Left renal pelvis (tissue), 4 donors: ENCODE measurements at regions not wholly inside any gene's neighbourhood (a gene's known extent, or its start where the extent isn't known, plus 50 kb on each side); places are given as distances from the start of the nearest gene placed in this dataset.

ENCODE experiments used
- DNase-seq, 4 donors: peaks; one replicate each; pipeline ENCODE4 v3.0.0-alpha.2; 2013; ENCODE audit warnings: low read depth in 4 of 4, low spot score in 3 of 4

DNA sequence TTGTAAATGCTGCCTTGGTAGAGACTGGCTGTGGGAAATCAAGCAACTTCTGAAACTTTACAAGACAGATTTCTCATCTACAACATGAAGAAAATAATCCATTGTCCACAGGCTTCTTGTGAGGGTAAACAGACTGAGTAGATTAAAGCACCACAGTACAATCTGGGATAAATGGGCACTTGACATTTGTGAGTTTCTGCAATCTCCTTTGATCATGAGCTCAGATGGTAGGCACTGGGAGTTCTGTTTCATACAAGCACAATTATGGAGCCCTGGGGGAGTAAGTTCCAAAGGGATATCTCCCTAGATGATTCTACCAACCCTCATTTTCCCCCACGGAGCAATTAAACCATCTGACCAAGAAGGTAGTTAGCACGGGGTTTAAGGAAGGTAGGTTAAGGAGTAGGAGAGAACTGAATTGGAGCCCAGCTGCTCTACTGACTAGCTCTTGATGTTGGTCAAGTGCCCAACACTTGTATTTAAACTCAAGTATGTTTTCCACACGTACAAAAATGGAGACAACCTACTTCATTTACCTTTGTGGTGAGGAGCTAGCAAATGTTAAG is 479.5 kb upstream of the TNC start:
- no peak for DNase-seq

GRCh38 chr9:115598751-115599150 is 480.8 kb upstream of the TNC start:
- DNase-seq = no peak

GRCh38 chr9:115599898-115600297 is 481.9 kb upstream of the TNC start:
- no peak for DNase-seq

DNA sequence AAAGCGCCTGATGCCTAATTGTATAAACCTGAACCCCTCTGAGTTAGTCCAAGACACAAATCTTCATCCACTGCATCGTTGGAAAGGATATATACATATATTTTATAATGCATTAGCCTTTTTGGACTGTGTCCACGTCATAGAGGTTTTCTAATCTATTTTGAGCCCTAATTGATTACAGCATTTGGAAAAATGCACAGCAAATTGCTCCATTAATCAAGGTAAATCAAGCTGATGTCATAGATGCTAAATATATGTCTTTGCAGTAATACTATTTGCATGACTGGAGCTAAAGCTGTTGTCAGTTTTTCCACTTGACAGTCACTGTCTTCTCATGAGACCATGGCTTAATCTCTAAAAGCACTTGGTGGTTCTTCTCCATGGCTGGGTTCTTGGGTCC is 483.5 kb upstream of the TNC start:
- DNase-seq = no peak

DNA sequence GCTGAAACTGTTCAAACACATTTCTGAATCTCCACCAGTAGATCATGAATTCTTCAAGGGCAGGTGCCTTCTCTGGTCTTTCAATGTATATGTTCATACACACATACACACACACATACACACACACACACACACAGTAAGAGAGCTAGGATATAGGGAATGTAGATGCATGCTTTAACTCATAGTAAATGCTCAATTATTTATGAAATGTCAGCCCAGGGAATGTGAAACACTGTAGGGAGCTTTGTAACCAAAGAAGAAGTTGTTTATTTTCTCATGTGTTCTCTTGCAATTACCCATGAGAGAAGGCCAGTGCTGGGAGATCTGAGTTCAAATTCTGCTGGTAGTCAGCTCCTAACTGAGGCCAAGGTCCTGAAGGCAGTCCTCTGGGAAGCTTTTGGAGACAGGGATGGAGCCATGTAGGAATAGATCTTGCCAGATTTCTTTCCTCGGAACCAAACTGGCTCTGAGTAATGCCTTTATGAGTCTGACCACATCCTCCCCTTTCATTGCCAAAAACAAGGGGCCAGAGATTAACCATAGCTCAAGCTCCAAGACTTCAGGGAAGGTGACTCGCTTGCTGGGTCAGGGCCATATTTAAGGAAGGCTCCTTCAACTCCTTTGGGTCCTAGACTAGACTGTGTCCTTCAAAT is 487.0 kb upstream of the TNC start:
- DNase-seq = no peak

DNA sequence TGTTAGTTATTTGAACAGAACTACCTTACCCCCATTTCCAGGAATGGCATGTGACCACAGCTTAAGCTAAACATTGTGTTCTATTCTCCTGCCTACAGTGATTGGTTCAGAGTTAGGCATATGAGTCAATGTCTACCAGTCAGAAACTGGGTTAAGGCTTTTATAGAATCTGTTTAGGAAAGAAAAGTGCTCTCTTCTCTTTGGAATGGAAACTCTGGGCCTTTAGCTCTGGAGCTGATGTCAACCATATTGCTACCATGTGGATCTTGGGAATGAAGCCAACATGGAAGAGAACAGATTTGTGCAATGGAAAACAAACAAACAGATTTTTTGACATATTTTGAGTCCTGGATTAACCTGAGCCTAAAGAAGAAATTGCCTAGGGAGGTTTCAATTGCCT is 488.9 kb upstream of the TNC start:
- DNase-seq = no peak

DNA sequence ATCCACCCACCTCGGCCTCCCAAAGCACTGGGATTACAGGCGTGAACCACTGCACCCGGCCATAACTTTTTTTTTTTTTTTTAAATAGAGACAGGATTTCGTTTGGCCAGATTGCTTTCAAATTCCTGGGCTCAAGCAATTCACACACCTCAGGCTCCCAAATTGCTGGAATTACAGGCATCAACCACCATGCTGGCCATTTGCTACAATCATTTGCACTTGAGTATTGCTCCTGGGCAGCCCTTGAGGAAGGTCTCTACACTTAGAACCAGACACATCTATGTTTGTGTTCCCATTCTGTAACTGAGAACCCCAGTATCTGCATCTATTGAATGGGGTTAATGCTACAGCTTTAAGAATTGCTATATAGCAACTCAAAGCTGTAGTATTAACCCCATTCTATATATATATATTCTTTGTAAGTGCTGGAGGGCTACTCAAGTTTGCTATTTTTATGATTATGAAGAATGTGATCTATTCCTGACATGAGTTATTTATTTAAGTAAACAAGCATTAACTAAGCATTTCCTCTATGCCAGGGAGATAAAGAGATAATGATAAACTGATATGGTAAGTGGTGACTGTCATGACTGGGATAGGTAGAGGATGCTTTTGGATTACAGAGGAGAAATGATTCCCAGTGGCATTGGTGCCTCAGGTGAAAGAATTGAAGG is 496.5 kb upstream of the TNC start:
- no peak for DNase-seq

DNA sequence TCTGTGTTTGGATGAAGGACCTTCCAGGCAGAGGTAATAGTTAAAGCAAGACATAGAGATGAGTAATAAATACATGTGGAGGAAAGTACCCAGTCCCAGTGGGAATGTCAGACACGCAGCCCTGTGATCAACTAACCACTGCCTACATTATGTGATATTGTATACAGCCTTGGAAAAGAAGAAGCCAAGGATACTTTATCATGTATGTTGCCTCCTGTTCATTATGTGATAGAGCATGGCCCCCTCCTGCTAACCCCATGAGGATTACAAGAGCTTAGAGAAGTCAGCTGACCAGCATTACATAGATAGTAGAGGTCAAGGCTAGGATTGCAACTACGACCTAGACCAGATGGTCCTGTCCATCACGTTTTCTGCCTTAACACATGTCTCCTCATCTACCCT is 497.0 kb upstream of the TNC start:
- DNase-seq = no peak

DNA sequence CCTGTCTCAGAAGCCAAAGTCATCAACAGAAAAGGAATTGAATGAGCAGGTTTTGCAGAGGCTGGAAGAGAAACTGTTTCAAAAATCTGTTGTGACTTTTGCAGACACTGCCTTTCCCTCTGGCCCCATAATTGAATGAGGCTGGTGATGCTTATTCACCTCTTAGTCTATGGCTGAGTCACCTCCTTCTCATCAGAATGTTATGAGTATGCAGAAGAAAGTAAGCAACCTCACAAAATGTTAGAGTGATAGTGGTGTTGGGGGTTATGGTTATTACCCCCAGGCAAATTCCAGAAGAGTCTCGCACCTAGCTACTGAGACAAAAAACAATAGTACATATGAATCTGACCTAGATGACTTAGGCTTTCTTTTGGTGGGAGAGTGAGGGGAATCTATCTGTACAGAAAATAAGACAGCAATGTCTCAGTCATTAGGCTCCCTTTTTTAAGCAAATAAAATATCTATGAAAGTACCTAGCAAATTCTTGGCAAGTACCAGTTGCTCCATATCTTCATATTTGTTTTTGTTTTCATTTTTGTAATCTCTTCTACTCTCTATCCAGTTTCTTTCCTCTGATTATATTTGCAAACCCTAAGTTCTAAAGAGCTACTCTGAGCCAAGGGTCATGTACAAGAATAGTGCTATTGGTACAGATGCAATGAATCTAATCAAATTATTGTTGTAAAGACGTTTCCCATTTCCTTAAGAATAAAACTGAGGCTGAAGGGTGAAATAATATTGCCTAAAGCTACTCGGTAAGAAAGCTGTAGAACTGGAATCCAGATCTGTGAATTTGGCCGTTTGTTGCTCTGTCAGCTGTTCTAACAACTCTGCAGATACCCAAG is 498.1 kb upstream of the TNC start:
- no peak for DNase-seq

DNA sequence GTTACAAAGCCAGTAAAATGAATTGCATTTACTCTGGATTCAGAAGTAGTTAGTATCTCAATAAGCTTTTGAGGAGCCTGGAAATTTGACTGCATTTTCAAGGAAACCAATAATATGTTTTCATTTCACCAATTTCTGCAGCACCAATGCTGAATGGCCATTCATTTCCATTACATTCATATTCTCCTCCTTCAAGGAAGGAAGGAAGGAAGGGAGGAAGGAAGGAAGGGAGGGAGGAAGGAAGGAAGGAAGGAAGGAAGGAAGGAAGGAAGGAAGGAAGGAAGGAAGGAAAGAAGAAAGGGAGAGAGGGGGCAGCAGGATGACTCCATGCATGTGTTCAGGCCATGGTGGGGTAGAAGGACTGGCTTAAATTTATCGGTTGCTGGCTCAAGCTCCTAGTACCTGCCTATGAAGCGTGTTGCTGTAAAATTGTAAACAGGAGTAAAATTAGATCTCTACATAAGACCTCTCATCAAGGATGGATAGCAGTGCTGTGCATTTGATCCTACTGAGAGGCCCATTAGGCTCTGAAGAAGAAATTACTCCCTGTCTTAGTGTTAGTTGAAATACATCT is 498.8 kb upstream of the TNC start:
- no peak for DNase-seq

GRCh38 chr9:115625251-115625650 is 507.3 kb upstream of the TNC start:
- no peak for DNase-seq

DNA sequence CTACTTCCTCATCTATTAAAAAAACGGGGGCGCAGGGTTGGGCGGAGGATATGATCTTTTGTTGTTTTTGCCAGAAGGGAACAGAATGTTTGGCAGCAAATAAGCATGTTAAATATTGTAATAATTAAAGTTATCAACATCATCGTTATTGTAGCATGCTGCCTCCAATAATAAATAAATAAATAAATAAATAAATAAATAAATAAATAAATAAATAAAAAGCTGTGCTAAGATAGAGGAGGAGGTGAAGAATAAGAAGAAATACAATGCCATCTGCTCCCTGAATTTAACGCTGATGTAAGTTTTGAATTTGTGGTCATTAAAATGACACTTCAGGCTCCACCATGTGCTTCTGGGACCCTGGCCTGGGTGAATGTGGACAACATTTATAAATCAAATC is 508.0 kb upstream of the TNC start:
- no peak for DNase-seq

DNA sequence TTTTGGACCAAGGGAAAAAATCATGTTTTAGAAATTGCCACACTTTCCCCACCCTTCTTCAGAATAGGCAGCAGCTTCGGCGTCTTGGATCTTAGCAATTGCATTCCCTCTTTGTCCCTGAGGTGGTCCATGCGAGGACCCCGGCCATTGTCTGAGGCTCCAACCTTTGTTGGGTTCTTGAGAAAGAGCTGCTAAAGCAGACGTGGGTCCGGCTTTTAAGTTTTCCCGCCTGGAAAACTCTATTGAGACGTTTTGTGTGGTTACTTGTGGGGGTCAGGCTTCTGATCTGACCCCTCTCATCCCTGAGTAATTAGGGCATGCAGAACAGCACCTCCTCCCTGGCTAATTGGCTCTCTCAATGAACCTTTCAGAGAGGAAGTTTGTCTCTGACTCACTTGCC is 509.6 kb upstream of the TNC start:
- DNase-seq = no peak

DNA sequence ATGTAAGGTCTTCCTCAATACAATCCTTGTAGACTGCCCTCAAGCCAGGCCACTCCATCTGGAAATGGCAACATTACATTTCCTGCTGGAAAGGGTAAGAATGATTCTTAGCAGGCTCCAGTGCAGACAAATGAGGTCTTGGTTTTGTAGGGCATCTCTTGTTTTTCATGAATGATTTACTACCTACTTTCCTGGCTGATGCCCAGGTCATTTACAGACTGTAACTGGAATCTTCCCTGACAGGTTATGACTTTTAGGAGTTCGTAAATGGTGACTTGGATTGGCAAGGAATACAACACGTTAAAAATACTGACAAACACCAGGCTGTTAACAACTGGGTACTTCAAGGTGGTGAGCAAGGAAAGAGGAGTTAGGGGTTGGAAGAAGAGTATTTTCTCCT is 510.5 kb upstream of the TNC start:
- no peak for DNase-seq

GRCh38 chr9:115629879-115630840 is 512.2 kb upstream of the TNC start:
- DNase-seq = no peak

- no peak for DNase-seq
These were observed 514.4 kb upstream of the TNC start for GRCh38 chr9:115632391-115632790.

GRCh38 chr9:115633104-115633503 is 515.1 kb upstream of the TNC start:
- no peak for DNase-seq

DNA sequence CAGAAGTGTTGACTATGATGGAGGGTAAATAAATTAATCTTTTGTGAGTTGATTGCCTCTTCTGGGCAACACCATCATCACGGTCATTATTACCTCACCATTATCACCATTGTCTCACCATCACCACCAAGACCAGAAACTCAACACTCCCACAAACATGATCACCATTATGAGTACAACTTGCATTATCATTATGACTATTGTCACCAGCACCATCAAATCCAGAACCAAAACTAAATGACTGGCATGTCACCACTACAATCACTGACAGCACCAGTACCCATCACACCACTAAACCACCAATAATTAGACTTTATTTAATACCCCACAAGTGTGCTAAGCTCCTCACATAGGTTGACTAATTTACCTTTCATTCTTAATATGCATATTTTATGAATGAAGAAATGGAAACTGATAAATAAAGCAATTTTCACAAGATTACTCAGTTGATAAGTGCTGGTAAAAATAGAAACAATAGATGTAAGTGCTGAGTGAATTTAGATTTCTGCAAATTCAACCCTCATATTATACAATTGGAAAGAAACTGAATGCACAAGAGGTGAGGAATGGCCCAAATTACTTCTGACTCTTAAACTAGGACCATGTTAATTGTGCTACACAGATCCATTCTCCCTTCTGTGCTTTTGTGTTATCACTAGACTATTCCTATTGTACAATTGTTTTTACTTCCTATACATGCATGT is 517.8 kb upstream of the PAPPA start:
- no peak for DNase-seq

DNA sequence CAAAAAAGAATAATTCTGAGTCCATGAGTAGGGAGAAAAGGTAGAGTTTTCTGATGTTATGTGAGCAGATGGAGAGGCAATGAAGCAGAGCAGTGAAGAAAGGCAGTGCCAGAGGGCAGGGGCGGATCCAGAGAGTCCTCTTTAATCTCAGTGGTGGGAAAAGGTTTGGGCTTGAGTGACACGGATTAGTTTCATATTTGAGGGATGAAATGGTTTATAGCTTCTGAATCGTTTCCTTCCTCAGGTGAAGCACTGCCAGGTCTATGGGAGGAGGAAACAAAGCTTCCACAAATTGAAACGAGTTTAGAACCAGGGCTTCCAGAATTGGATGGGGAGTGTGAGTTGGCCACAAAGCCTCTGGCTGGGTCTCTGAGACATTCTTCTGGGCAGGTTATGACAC is 517.0 kb upstream of the PAPPA start:
- no peak for DNase-seq
